ENCODE measurements at regions not wholly inside any gene's neighbourhood (a gene's known extent, or its start where the extent isn't known, plus 50 kb on each side); places are given as distances from the start of the nearest gene placed in this dataset.

DNA sequence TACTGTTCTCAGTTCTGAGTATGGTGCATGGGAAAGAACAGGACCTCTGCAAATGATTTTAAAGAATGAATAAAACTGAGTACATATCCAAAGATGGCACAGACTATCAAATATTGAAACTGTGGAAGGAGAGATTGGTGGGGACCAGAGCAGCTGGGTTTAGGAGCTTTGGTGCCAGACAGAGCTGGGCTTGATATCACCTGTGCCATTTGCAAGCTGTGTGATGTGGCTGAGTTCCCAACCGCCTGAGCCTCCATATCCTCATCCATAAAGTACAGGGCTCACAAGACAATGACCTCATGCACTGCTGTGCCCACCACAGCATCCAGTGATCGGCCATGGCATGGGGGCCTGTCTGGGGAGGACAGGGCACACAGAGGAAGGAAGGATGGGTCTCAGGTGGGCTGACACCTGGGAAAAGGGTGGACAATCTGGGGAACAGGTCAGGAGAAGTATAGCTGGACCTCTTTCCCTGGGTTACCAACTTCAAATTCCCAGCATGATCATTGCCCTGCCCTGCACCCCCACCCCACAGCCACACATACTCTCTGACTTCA lies 83.9 kb upstream of the RAB6C start (continued):
- TF ChIP-seq, protein P1, sequence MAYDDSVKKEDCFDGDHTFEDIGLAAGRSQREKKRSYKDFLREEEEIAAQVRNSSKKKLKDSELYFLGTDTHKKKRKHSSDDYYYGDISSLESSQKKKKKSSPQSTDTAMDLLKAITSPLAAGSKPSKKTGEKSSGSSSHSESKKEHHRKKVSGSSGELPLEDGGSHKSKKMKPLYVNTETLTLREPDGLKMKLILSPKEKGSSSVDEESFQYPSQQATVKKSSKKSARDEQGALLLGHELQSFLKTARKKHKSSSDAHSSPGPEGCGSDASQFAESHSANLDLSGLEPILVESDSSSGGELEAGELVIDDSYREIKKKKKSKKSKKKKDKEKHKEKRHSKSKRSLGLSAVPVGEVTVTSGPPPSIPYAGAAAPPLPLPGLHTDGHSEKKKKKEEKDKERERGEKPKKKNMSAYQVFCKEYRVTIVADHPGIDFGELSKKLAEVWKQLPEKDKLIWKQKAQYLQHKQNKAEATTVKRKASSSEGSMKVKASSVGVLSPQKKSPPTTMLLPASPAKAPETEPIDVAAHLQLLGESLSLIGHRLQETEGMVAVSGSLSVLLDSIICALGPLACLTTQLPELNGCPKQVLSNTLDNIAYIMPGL (CRISPR knock-in tag; IDR thresholded peaks at IDR 0.05), result no peak
- TF ChIP-seq CREB1 (CRISPR knock-in tag; IDR thresholded peaks at IDR 0.05) (no peak), ETV6 (CRISPR knock-in tag; IDR thresholded peaks at IDR 0.05) (no peak), NR1H2 (CRISPR knock-in tag; IDR thresholded peaks at IDR 0.05) (no peak)

DNA sequence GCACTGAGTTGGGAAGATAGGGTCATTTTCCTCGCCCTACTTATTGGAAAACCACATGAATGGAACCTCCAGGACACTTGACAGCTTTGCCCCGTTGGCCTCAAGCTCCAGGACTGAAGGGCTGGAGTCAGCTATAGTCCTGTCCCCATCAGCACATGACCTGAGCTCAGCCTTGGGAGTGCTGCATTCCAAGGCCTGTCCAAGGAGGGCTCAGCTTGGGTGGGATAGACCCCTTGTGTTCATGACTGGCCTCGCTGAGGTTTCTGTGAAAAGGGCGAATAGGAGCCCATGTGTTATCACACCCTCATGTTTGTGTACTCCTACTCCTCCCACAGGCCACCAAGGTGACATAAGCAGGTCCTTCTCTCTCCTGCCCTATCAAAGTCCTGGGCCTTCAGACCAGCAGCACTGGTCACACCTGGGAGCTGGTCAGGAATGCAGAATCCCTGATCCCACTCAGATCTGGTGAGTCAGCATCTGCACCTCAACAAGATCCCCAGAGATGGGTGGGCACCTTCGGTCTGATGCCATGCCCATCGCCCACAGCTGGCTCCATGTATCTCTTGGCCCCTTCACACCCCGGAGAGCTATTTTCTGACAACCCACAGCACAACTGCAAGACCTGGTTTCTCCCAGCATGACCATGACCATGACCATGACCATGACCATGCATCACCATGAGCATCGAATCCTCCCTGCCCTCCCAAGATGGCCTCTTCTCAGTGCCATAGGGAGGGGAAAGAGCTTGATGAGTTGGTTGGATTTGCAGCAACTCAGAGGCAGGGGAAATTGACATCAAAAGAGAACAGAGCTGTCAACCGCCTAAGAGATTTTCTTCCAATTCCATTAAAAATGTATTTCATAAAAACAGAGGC lies 83.0 kb upstream of the RAB6C start:
- no peaks in the 10 kb centered on the region; the same call in none of the 2 replicates for H3K27me3 Mint-ChIP-seq (ENCODE audit: low read depth)
- ChIA-PET CTCF (no interaction called here), POLR2A (no interaction called here)
- no peaks in the 10 kb centered on the region for H3K4me1 Mint-ChIP-seq
- TF ChIP-seq NFYB (CRISPR knock-in tag; conservative IDR thresholded peaks at IDR 0.05; ENCODE audit: low read depth) (no peak), ZBTB21 (CRISPR knock-in tag; IDR thresholded peaks at IDR 0.05; ENCODE audit: borderline replicate concordance) (no peak), MYBL2 (CRISPR knock-in tag; IDR thresholded peaks at IDR 0.05) (no peak), ATF1 (CRISPR knock-in tag; IDR thresholded peaks at IDR 0.05) (no peak), JUN (CRISPR knock-in tag; IDR thresholded peaks at IDR 0.05) (no peak), NR3C1 (CRISPR knock-in tag; conservative IDR thresholded peaks at IDR 0.05; ENCODE audit: low read depth) (no peak), NR2C2 (CRISPR knock-in tag; IDR thresholded peaks at IDR 0.05) (no peak), GTF2I (CRISPR knock-in tag; conservative IDR thresholded peaks at IDR 0.05) (no peak), ELF4 (CRISPR knock-in tag; IDR thresholded peaks at IDR 0.05; ENCODE audit: low read depth) (no peak)
- TF ChIP-seq, protein P2, sequence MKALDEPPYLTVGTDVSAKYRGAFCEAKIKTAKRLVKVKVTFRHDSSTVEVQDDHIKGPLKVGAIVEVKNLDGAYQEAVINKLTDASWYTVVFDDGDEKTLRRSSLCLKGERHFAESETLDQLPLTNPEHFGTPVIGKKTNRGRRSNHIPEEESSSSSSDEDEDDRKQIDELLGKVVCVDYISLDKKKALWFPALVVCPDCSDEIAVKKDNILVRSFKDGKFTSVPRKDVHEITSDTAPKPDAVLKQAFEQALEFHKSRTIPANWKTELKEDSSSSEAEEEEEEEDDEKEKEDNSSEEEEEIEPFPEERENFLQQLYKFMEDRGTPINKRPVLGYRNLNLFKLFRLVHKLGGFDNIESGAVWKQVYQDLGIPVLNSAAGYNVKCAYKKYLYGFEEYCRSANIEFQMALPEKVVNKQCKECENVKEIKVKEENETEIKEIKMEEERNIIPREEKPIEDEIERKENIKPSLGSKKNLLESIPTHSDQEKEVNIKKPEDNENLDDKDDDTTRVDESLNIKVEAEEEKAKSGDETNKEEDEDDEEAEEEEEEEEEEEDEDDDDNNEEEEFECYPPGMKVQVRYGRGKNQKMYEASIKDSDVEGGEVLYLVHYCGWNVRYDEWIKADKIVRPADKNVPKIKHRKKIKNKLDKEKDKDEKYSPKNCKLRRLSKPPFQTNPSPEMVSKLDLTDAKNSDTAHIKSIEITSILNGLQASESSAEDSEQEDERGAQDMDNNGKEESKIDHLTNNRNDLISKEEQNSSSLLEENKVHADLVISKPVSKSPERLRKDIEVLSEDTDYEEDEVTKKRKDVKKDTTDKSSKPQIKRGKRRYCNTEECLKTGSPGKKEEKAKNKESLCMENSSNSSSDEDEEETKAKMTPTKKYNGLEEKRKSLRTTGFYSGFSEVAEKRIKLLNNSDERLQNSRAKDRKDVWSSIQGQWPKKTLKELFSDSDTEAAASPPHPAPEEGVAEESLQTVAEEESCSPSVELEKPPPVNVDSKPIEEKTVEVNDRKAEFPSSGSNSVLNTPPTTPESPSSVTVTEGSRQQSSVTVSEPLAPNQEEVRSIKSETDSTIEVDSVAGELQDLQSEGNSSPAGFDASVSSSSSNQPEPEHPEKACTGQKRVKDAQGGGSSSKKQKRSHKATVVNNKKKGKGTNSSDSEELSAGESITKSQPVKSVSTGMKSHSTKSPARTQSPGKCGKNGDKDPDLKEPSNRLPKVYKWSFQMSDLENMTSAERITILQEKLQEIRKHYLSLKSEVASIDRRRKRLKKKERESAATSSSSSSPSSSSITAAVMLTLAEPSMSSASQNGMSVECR (CRISPR knock-in tag; IDR thresholded peaks at IDR 0.05; ENCODE audit: borderline replicate concordance), result no peak
- TF ChIP-seq, protein P3, sequence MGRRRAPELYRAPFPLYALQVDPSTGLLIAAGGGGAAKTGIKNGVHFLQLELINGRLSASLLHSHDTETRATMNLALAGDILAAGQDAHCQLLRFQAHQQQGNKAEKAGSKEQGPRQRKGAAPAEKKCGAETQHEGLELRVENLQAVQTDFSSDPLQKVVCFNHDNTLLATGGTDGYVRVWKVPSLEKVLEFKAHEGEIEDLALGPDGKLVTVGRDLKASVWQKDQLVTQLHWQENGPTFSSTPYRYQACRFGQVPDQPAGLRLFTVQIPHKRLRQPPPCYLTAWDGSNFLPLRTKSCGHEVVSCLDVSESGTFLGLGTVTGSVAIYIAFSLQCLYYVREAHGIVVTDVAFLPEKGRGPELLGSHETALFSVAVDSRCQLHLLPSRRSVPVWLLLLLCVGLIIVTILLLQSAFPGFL (CRISPR knock-in tag; IDR thresholded peaks at IDR 0.05; ENCODE audit: borderline replicate concordance), result no peak
- TF ChIP-seq, protein P4, sequence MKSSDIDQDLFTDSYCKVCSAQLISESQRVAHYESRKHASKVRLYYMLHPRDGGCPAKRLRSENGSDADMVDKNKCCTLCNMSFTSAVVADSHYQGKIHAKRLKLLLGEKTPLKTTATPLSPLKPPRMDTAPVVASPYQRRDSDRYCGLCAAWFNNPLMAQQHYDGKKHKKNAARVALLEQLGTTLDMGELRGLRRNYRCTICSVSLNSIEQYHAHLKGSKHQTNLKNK (CRISPR knock-in tag; IDR thresholded peaks at IDR 0.05), result no peak
- TF ChIP-seq, protein P5, sequence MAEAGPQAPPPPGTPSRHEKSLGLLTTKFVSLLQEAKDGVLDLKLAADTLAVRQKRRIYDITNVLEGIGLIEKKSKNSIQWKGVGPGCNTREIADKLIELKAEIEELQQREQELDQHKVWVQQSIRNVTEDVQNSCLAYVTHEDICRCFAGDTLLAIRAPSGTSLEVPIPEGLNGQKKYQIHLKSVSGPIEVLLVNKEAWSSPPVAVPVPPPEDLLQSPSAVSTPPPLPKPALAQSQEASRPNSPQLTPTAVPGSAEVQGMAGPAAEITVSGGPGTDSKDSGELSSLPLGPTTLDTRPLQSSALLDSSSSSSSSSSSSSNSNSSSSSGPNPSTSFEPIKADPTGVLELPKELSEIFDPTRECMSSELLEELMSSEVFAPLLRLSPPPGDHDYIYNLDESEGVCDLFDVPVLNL (CRISPR knock-in tag; IDR thresholded peaks at IDR 0.05; ENCODE audit: borderline replicate concordance, low read depth), result no peak
- TF ChIP-seq, protein P6, sequence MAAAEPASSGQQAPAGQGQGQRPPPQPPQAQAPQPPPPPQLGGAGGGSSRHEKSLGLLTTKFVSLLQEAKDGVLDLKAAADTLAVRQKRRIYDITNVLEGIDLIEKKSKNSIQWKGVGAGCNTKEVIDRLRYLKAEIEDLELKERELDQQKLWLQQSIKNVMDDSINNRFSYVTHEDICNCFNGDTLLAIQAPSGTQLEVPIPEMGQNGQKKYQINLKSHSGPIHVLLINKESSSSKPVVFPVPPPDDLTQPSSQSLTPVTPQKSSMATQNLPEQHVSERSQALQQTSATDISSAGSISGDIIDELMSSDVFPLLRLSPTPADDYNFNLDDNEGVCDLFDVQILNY (CRISPR knock-in tag; IDR thresholded peaks at IDR 0.05), result no peak
- ATAC-seq (no peak), DNase-seq (ENCODE audit: low spot score) (no peak)
- H3K4me3 Mint-ChIP-seq, result no peak overlapping the region
- no peak overlapping the region for H3K27ac Mint-ChIP-seq
- H3K9me3 Mint-ChIP-seq, result peaks cover 19% of the 10 kb centered on the region
- no peaks in the 10 kb centered on the region for H3K36me3 Mint-ChIP-seq
